ENCODE measurements at regions not wholly inside any gene's neighbourhood (a gene's known extent, or its start where the extent isn't known, plus 50 kb on each side); places are given as distances from the start of the nearest gene placed in this dataset.
"Not testable (repeated sequence)": the region's sequence is repeated elsewhere in the genome, so short reads cannot be mapped to it uniquely, and the experiment has no call there.

GRCh38 chr11:90349731-90350130 is 126.9 kb upstream of the CHORDC1 start:
- no peak for FAIRE-seq
- DNase-seq (ENCODE audit: low spot score): no peak

- no peak for FAIRE-seq
- DNase-seq (ENCODE audit: low spot score): no peak
Observed at GRCh38 chr11:90344546-90344945, 121.7 kb upstream of the CHORDC1 start.

GRCh38 chr11:90343673-90344072 is 120.8 kb upstream of the CHORDC1 start:
- DNase-seq (ENCODE audit: low spot score) (no peak), FAIRE-seq (no peak)

GRCh38 chr11:90341986-90342385 is 119.1 kb upstream of the CHORDC1 start:
- FAIRE-seq: no peak
- no peak for DNase-seq (ENCODE audit: low spot score)

GRCh38 chr11:90332415-90332814 is 109.6 kb upstream of the CHORDC1 start:
- no peak for FAIRE-seq
- peak; percentile 11 for DNase-seq (ENCODE audit: low spot score)

GRCh38 chr11:90330632-90331031 is 107.8 kb upstream of the CHORDC1 start:
- FAIRE-seq: no peak
- DNase-seq (ENCODE audit: low spot score): no peak

GRCh38 chr11:90329043-90329442 is 106.2 kb upstream of the CHORDC1 start:
- DNase-seq (ENCODE audit: low spot score) (no peak), FAIRE-seq (no peak)

GRCh38 chr11:90326647-90327046 is 103.8 kb upstream of the CHORDC1 start:
- DNase-seq (ENCODE audit: low spot score) (no peak), FAIRE-seq (no peak)

GRCh38 chr11:90323289-90323688 is 100.4 kb upstream of the CHORDC1 start:
- FAIRE-seq: no peak

GRCh38 chr11:90321018-90321417 is 98.2 kb upstream of the CHORDC1 start:
- DNase-seq (ENCODE audit: low spot score): no peak
- FAIRE-seq: no peak

More at GRCh38 chr11:90323289-90323688, 100.4 kb upstream of the CHORDC1 start:
- DNase-seq (ENCODE audit: low spot score): no peak

GRCh38 chr11:90318651-90319050 is 95.8 kb upstream of the CHORDC1 start:
- DNase-seq (ENCODE audit: low spot score): no peak
- FAIRE-seq: no peak

GRCh38 chr11:90310210-90310609 is 87.4 kb upstream of the CHORDC1 start:
- FAIRE-seq (no peak), DNase-seq (ENCODE audit: low spot score) (no peak)

- FAIRE-seq (no peak), DNase-seq (ENCODE audit: low spot score) (no peak)
Observed at GRCh38 chr11:90309693-90310092, 86.8 kb upstream of the CHORDC1 start.

GRCh38 chr11:90294526-90294925 is 71.7 kb upstream of the CHORDC1 start:
- no peak for DNase-seq (ENCODE audit: low spot score)
- FAIRE-seq: no peak

GRCh38 chr11:90294091-90294490 is 71.2 kb upstream of the CHORDC1 start:
- DNase-seq (ENCODE audit: low spot score) (no peak), FAIRE-seq (no peak)

- FAIRE-seq (no peak), DNase-seq (ENCODE audit: low spot score) (peak; percentile 31)
Observed at GRCh38 chr11:90288212-90288821, 65.5 kb upstream of the CHORDC1 start.

GRCh38 chr11:90286640-90287039 is 63.8 kb upstream of the CHORDC1 start:
- DNase-seq (ENCODE audit: low spot score) (no peak), FAIRE-seq (peak; percentile 13)

- DNase-seq (ENCODE audit: low spot score) (no peak), FAIRE-seq (no peak)
Observed at GRCh38 chr11:90284171-90284570, 61.3 kb upstream of the CHORDC1 start.

GRCh38 chr11:90282551-90283071 is 59.8 kb upstream of the CHORDC1 start:
- FAIRE-seq: peak; percentile 48
- not testable (repeated sequence) for DNase-seq (ENCODE audit: low spot score)

- DNase-seq (ENCODE audit: low spot score): no peak
- FAIRE-seq: no peak
Observed at GRCh38 chr11:90274362-90274761, 51.5 kb upstream of the CHORDC1 start.

All from urothelium cell line (cell line).